GM19397 (cell line): ENCODE measurements at regions not wholly inside any gene's neighbourhood (a gene's known extent, or its start where the extent isn't known, plus 50 kb on each side); places are given as distances from the start of the nearest gene placed in this dataset.

ENCODE experiments used
- ATAC-seq: cut with Tn5 transposase; IDR thresholded peaks from one replicate; pipeline ENCODE4 v1.9.1; 2021; ENCODE audit warnings: mild to moderate bottlenecking, moderate library complexity; ENCODE audit not compliant: unreplicated experiment

DNA sequence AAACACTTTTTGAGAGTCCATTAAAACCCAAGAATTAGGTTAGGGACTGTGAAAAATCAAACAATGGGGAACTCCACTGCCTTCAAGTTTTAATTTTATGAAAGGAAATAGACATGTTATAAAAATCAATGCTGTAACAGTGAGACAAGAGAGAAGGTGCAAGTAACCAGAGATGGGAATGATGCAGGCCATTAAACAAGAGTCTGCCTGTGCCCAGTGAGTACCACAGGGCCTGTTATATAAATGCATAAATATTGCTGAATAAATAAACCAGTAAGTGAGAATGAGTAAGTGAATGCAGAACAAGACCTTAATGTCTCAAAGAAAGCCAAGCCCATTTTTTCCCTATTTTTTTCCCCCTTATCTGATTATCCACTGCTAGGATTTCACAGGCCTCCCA, 53.3 kb upstream of the BMP2K start:
- no peak for ATAC-seq
